ENCODE measurements at regions not wholly inside any gene's neighbourhood (a gene's known extent, or its start where the extent isn't known, plus 50 kb on each side); places are given as distances from the start of the nearest gene placed in this dataset.

DNA sequence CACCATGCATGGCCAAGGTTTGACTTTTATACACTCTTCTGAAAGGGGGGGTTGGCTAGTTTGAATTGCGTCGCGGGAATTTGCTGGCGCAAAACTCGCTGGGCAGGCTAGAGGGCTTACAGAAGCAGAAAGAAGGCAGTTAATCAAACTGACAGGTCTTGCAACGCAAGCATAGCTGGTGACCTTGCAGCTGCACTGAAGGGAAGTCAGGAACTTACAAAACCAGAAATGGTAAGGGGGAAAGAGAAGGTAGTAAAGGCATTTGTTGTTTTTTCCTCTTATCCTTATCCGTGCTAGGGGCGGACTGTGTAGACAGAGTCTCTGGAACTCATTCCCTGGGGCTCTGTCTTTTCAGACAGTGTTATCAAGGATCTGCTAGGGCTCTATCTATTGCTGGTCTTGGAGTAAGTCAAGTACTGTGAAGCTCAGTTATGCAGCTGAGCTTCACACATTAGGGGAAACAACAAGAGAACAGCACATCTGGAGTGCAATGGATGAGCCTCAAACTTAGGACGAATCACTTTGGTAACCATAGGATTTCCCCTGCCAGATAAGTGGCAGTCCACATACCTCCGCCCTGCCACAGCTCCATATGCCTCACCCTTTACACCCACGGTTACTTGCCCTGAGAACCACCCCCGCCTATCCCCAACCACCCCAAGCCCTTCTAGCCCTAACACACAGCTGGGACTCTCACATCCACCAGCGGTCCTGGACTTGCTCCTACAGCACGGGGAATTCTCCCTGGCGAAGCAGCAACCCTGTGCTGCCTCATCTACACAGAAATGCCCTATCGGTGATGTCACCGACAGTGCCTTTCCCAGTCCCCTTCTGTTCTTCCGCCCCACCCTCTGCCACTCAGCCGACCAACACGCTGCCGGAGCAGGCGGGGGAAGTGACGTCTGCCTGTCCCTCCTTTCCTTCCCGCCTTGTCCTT, 251.4 kb downstream of the FAM72C start:
- TF ChIP-seq, protein P1, sequence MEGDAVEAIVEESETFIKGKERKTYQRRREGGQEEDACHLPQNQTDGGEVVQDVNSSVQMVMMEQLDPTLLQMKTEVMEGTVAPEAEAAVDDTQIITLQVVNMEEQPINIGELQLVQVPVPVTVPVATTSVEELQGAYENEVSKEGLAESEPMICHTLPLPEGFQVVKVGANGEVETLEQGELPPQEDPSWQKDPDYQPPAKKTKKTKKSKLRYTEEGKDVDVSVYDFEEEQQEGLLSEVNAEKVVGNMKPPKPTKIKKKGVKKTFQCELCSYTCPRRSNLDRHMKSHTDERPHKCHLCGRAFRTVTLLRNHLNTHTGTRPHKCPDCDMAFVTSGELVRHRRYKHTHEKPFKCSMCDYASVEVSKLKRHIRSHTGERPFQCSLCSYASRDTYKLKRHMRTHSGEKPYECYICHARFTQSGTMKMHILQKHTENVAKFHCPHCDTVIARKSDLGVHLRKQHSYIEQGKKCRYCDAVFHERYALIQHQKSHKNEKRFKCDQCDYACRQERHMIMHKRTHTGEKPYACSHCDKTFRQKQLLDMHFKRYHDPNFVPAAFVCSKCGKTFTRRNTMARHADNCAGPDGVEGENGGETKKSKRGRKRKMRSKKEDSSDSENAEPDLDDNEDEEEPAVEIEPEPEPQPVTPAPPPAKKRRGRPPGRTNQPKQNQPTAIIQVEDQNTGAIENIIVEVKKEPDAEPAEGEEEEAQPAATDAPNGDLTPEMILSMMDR (IDR thresholded peaks at IDR 0.05; ENCODE audit: borderline replicate concordance, extremely low read depth, low read length, poor library complexity, severe bottlenecking): no peak
- no peak for TF ChIP-seq EZH2 (IDR thresholded peaks at IDR 0.05; ENCODE audit: borderline replicate concordance, low read depth, low read length, severe bottlenecking)
- H3K4me1 ChIP-seq (ENCODE audit: insufficient read depth, low read length): no peaks in the 10 kb centered on the region
- no peak overlapping the region for H2AFZ ChIP-seq (ENCODE audit: low read depth, low read length)

DNA sequence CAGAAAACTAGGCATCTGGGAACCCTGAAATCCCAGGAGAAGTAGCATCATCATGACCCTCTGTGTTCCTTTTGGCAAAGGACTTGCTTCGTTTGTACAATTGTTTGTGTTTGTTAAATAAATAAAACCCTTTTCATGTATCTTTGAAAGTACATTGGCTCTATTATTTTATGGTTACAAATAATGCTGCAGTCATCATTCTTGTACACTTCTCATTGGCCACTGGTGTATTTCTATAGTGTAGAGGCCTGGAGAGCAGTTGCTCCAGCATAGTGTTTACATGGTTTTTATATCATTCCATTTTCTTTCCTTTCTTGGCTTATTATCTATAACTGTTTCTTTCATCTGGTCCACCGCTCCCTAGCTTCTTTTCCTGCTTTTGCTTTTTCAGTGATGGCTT, 253.3 kb downstream of the FAM72C start:
- H3K27me3 ChIP-seq (ENCODE audit: insufficient read depth, low read length, poor library complexity): no peaks in the 10 kb centered on the region

More for the DNA sequence above, 251.4 kb downstream of the FAM72C start:
- Histone ChIP-seq H4K20me1 (ENCODE audit: insufficient read depth, low read length) (no peaks in the 10 kb centered on the region), H3K9ac (ENCODE audit: low read depth, low read length) (no peak overlapping the region), H3K27ac (ENCODE audit: low read length) (no peak overlapping the region), H3K79me2 (ENCODE audit: insufficient read depth, low read length) (no peaks in the 10 kb centered on the region), H3K9me3 (ENCODE audit: insufficient read depth, low read length, severe bottlenecking) (no peaks in the 10 kb centered on the region), H3K4me3 (ENCODE audit: low read depth in 1 of 2, low read length in 2 of 2) (no peak overlapping the region), H3K4me2 (ENCODE audit: insufficient read depth, low read length) (no peak overlapping the region), H3K36me3 (ENCODE audit: insufficient read depth, low read length) (no peaks in the 10 kb centered on the region), H3K27me3 (ENCODE audit: insufficient read depth, low read length, poor library complexity) (no peaks in the 10 kb centered on the region)
- no peak for DNase-seq
- ATAC-seq (ENCODE audit: insufficient read depth, low read depth): no peak

DNA sequence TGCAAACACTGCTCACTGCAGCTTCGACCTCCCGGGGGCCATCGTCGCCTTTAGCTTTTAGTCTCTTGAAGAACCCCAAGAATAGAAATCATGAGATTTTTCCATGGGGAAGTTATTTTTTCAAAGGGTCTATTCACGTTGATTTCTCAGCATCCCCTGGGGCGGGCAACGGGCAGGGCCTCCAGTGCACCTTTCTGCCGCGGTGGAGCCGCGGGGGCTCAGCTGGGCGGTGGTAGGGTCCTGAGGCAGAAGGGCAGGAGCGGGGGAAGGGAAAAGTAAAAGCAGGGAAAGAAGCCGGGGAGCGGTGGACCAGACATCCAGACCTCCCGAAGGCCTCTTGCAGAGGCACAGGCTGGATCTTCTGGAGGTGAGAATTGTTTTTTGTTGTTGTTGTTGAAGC, 253.8 kb downstream of the FAM72C start:
- Histone ChIP-seq H3K9me3 (ENCODE audit: insufficient read depth, low read length, severe bottlenecking) (no peaks in the 10 kb centered on the region), H3K9ac (ENCODE audit: low read depth, low read length) (no peak overlapping the region), H4K20me1 (ENCODE audit: insufficient read depth, low read length) (no peaks in the 10 kb centered on the region), H2AFZ (ENCODE audit: low read depth, low read length) (no peak overlapping the region), H3K4me2 (ENCODE audit: insufficient read depth, low read length) (no peak overlapping the region), H3K79me2 (ENCODE audit: insufficient read depth, low read length) (no peaks in the 10 kb centered on the region), H3K36me3 (ENCODE audit: insufficient read depth, low read length) (no peaks in the 10 kb centered on the region), H3K27me3 (ENCODE audit: insufficient read depth, low read length, poor library complexity) (no peaks in the 10 kb centered on the region), H3K4me3 (ENCODE audit: low read depth in 1 of 2, low read length in 2 of 2) (no peak overlapping the region), H3K4me1 (ENCODE audit: insufficient read depth, low read length) (no peaks in the 10 kb centered on the region), H3K27ac (ENCODE audit: low read length) (no peak overlapping the region)
- TF ChIP-seq, protein P1 (IDR thresholded peaks at IDR 0.05; ENCODE audit: borderline replicate concordance, extremely low read depth, low read length, poor library complexity, severe bottlenecking): no peak
- no peak for TF ChIP-seq EZH2 (IDR thresholded peaks at IDR 0.05; ENCODE audit: borderline replicate concordance, low read depth, low read length, severe bottlenecking)
- DNase-seq (no peak), ATAC-seq (ENCODE audit: insufficient read depth, low read depth) (no peak)

More for the DNA sequence above, 253.3 kb downstream of the FAM72C start:
- no peaks in the 10 kb centered on the region for H3K4me1 ChIP-seq (ENCODE audit: insufficient read depth, low read length)
- no peaks in the 10 kb centered on the region for H3K9me3 ChIP-seq (ENCODE audit: insufficient read depth, low read length, severe bottlenecking)
- H3K36me3 ChIP-seq (ENCODE audit: insufficient read depth, low read length): no peaks in the 10 kb centered on the region
- DNase-seq (no peak), ATAC-seq (ENCODE audit: insufficient read depth, low read depth) (no peak)
- H3K27ac ChIP-seq (ENCODE audit: low read length): no peak overlapping the region
- no peaks in the 10 kb centered on the region for H4K20me1 ChIP-seq (ENCODE audit: insufficient read depth, low read length)
- H3K4me2 ChIP-seq (ENCODE audit: insufficient read depth, low read length): no peak overlapping the region
- H3K4me3 ChIP-seq (ENCODE audit: low read depth in 1 of 2, low read length in 2 of 2): no peak overlapping the region
- H2AFZ ChIP-seq (ENCODE audit: low read depth, low read length): no peak overlapping the region
- TF ChIP-seq, protein P1 (IDR thresholded peaks at IDR 0.05; ENCODE audit: borderline replicate concordance, extremely low read depth, low read length, poor library complexity, severe bottlenecking): no peak
- TF ChIP-seq EZH2 (IDR thresholded peaks at IDR 0.05; ENCODE audit: borderline replicate concordance, low read depth, low read length, severe bottlenecking): no peak
- H3K9ac ChIP-seq (ENCODE audit: low read depth, low read length): no peak overlapping the region
- H3K79me2 ChIP-seq (ENCODE audit: insufficient read depth, low read length): no peaks in the 10 kb centered on the region
